Activated naive CD8-positive, alpha-beta T cell treated with anti-CD3 and anti-CD28 coated beads, Interleukin-2, amount 10 ng/mL, durations not matched to agents 7 days and 5 days (primary cell): ENCODE measurements at regions not wholly inside any gene's neighbourhood (a gene's known extent, or its start where the extent isn't known, plus 50 kb on each side); places are given as distances from the start of the nearest gene placed in this dataset.

Experiments
- ATAC-seq: fragments of 150-1000 bp; cut with Tn5 transposase; one replicate; pipeline ENCODE4 v1.10.0; 2021; ENCODE audit warnings: low read depth, moderate library complexity
- POLR2A ChIA-PET: fragments of 350-600 bp; sonication (Branson Sonifier 250); formaldehyde crosslinking; loops from one replicate; lab custom pipeline; 2021; ENCODE audit warnings: antibody characterized with exemption; lab: Charles Lee
- DNase-seq: peaks from one replicate; pipeline ENCODE4 v3.0.0; 2021
- H3K27ac Mint-ChIP-seq: one replicate; pipeline ENCODE4 v1.8.0; 2022; ENCODE audit warnings: mild to moderate bottlenecking, mixed read lengths
- H3K27me3 Mint-ChIP-seq: one replicate; pipeline ENCODE4 v1.8.0; 2022; ENCODE audit warnings: mild to moderate bottlenecking, moderate library complexity, mixed read lengths
- H3K36me3 Mint-ChIP-seq: one replicate; pipeline ENCODE4 v1.8.0; 2021; ENCODE audit warnings: mild to moderate bottlenecking, mixed read lengths
- H3K4me1 Mint-ChIP-seq: one replicate; pipeline ENCODE4 v1.8.0; 2021; ENCODE audit warnings: mixed read lengths
- H3K4me3 Mint-ChIP-seq: one replicate; pipeline ENCODE4 v1.8.0; 2022; ENCODE audit warnings: mild to moderate bottlenecking, moderate library complexity, mixed read lengths
- H3K9me3 Mint-ChIP-seq: one replicate; pipeline ENCODE4 v1.8.0; 2021; ENCODE audit warnings: mixed read lengths

GRCh38 chrX:150036641-150037040, 98.3 kb upstream of the EOLA2 start:
- ATAC-seq (no peak), DNase-seq (no peak)
- no peaks in the 10 kb centered on the region for H3K4me1 Mint-ChIP-seq
- no peak overlapping the region for H3K27ac Mint-ChIP-seq
- no peaks in the 10 kb centered on the region for H3K36me3 Mint-ChIP-seq
- H3K27me3 Mint-ChIP-seq, result peaks cover 6% of the 10 kb centered on the region
- no peak overlapping the region for H3K4me3 Mint-ChIP-seq
- peaks cover 4% of the 10 kb centered on the region for H3K9me3 Mint-ChIP-seq
- POLR2A ChIA-PET, result no interaction called here

GRCh38 chrX:150037041-150037440, 98.8 kb upstream of the EOLA2 start:
- H3K27ac Mint-ChIP-seq, result no peak overlapping the region
- POLR2A ChIA-PET, result no interaction called here
- no peak overlapping the region for H3K4me3 Mint-ChIP-seq
- H3K4me1 Mint-ChIP-seq, result no peaks in the 10 kb centered on the region
- peaks cover 4% of the 10 kb centered on the region for H3K9me3 Mint-ChIP-seq
- ATAC-seq (no peak), DNase-seq (no peak)
- peaks cover 6% of the 10 kb centered on the region for H3K27me3 Mint-ChIP-seq
- no peaks in the 10 kb centered on the region for H3K36me3 Mint-ChIP-seq

- Mint-ChIP-seq H3K4me1 (no peaks in the 10 kb centered on the region), H3K27me3 (peaks cover 9% of the 10 kb centered on the region), H3K9me3 (peaks cover 4% of the 10 kb centered on the region), H3K36me3 (no peaks in the 10 kb centered on the region), H3K4me3 (no peak overlapping the region), H3K27ac (no peak overlapping the region)
- POLR2A ChIA-PET, result no interaction called here
- DNase-seq (no peak), ATAC-seq (no peak)
Measured at GRCh38 chrX:150038315-150038714, 100.0 kb upstream of the EOLA2 start.

- POLR2A ChIA-PET, result no interaction called here
- DNase-seq (no peak), ATAC-seq (no peak)
- Mint-ChIP-seq H3K27me3 (peaks cover 9% of the 10 kb centered on the region), H3K4me3 (no peak overlapping the region), H3K27ac (no peak overlapping the region), H3K36me3 (no peaks in the 10 kb centered on the region), H3K9me3 (peaks cover 4% of the 10 kb centered on the region), H3K4me1 (no peaks in the 10 kb centered on the region)
Measured at GRCh38 chrX:150038986-150039599, 100.8 kb upstream of the EOLA2 start.

GRCh38 chrX:150041208-150041607, 102.9 kb upstream of the EOLA2 start:
- POLR2A ChIA-PET, result no interaction called here
- Mint-ChIP-seq H3K36me3 (no peaks in the 10 kb centered on the region), H3K4me3 (no peak overlapping the region), H3K27me3 (peaks cover 10% of the 10 kb centered on the region), H3K9me3 (no peaks in the 10 kb centered on the region), H3K27ac (no peak overlapping the region), H3K4me1 (no peaks in the 10 kb centered on the region)
- DNase-seq, result no peak
- no peak for ATAC-seq

- no peaks in the 10 kb centered on the region for H3K36me3 Mint-ChIP-seq
- H3K4me3 Mint-ChIP-seq, result no peak overlapping the region
- POLR2A ChIA-PET, result no interaction called here
- H3K9me3 Mint-ChIP-seq, result no peaks in the 10 kb centered on the region
- DNase-seq (no peak), ATAC-seq (no peak)
- no peak overlapping the region for H3K27ac Mint-ChIP-seq
- H3K27me3 Mint-ChIP-seq, result peaks cover 11% of the 10 kb centered on the region
- H3K4me1 Mint-ChIP-seq, result no peaks in the 10 kb centered on the region
Measured at GRCh38 chrX:150044556-150044955, 106.3 kb upstream of the EOLA2 start.

GRCh38 chrX:150047818-150048217, 109.5 kb upstream of the EOLA2 start:
- no peak for DNase-seq
- H3K27ac Mint-ChIP-seq, result no peak overlapping the region
- no peaks in the 10 kb centered on the region for H3K36me3 Mint-ChIP-seq
- peaks cover 6% of the 10 kb centered on the region for H3K27me3 Mint-ChIP-seq
- H3K4me1 Mint-ChIP-seq, result no peaks in the 10 kb centered on the region
- no peak overlapping the region for H3K4me3 Mint-ChIP-seq
- ATAC-seq, result no peak
- H3K9me3 Mint-ChIP-seq, result no peaks in the 10 kb centered on the region
- POLR2A ChIA-PET, result no interaction called here

GRCh38 chrX:150049647-150050046, 111.4 kb upstream of the EOLA2 start:
- H3K4me1 Mint-ChIP-seq, result no peaks in the 10 kb centered on the region
- DNase-seq (no peak), ATAC-seq (no peak)
- POLR2A ChIA-PET, result no interaction called here
- H3K4me3 Mint-ChIP-seq, result no peak overlapping the region
- H3K27ac Mint-ChIP-seq, result no peak overlapping the region
- no peaks in the 10 kb centered on the region for H3K9me3 Mint-ChIP-seq
- peaks cover 6% of the 10 kb centered on the region for H3K27me3 Mint-ChIP-seq
- no peaks in the 10 kb centered on the region for H3K36me3 Mint-ChIP-seq

- Mint-ChIP-seq H3K36me3 (no peaks in the 10 kb centered on the region), H3K27me3 (peaks cover 2% of the 10 kb centered on the region), H3K27ac (no peak overlapping the region), H3K4me3 (no peak overlapping the region), H3K9me3 (no peaks in the 10 kb centered on the region), H3K4me1 (no peaks in the 10 kb centered on the region)
- DNase-seq, result no peak
- ATAC-seq, result no peak
- POLR2A ChIA-PET, result no interaction called here
Measured at GRCh38 chrX:150050387-150050786, 112.1 kb upstream of the EOLA2 start.

GRCh38 chrX:150051096-150051495, 112.8 kb upstream of the EOLA2 start:
- H3K4me1 Mint-ChIP-seq, result no peaks in the 10 kb centered on the region
- POLR2A ChIA-PET, result no interaction called here
- H3K4me3 Mint-ChIP-seq, result no peak overlapping the region
- DNase-seq (no peak), ATAC-seq (no peak)
- no peaks in the 10 kb centered on the region for H3K36me3 Mint-ChIP-seq
- H3K27ac Mint-ChIP-seq, result no peak overlapping the region
- peaks cover 2% of the 10 kb centered on the region for H3K27me3 Mint-ChIP-seq
- no peaks in the 10 kb centered on the region for H3K9me3 Mint-ChIP-seq

- no peaks in the 10 kb centered on the region for H3K36me3 Mint-ChIP-seq
- no peaks in the 10 kb centered on the region for H3K9me3 Mint-ChIP-seq
- H3K4me1 Mint-ChIP-seq, result no peaks in the 10 kb centered on the region
- no peak for DNase-seq
- no peak for ATAC-seq
- H3K27me3 Mint-ChIP-seq, result peaks cover 3% of the 10 kb centered on the region
- no peak overlapping the region for H3K27ac Mint-ChIP-seq
- POLR2A ChIA-PET, result no interaction called here
- no peak overlapping the region for H3K4me3 Mint-ChIP-seq
Measured at GRCh38 chrX:150052226-150052625, 113.9 kb upstream of the EOLA2 start.

GRCh38 chrX:150058728-150059127, 120.4 kb upstream of the EOLA2 start:
- Mint-ChIP-seq H3K36me3 (no peaks in the 10 kb centered on the region), H3K27me3 (peaks cover 4% of the 10 kb centered on the region), H3K9me3 (no peaks in the 10 kb centered on the region), H3K27ac (no peak overlapping the region), H3K4me1 (peaks cover 6% of the 10 kb centered on the region), H3K4me3 (no peak overlapping the region)
- ATAC-seq, result no peak
- DNase-seq, result no peak
- POLR2A ChIA-PET, result no interaction called here

GRCh38 chrX:150060406-150060805, 122.1 kb upstream of the EOLA2 start:
- H3K27me3 Mint-ChIP-seq, result peaks cover 6% of the 10 kb centered on the region
- no peak for ATAC-seq
- POLR2A ChIA-PET, result no interaction called here

GRCh38 chrX:150062292-150063137, 124.2 kb upstream of the EOLA2 start:
- Mint-ChIP-seq H3K4me1 (peaks cover 7% of the 10 kb centered on the region), H3K4me3 (no peak overlapping the region), H3K36me3 (no peaks in the 10 kb centered on the region), H3K27ac (no peak overlapping the region), H3K27me3 (peaks cover 4% of the 10 kb centered on the region), H3K9me3 (no peaks in the 10 kb centered on the region)
- ATAC-seq (no peak), DNase-seq (no peak)
- POLR2A ChIA-PET, result no interaction called here

More at GRCh38 chrX:150060406-150060805, 122.1 kb upstream of the EOLA2 start:
- H3K9me3 Mint-ChIP-seq, result no peaks in the 10 kb centered on the region
- H3K4me3 Mint-ChIP-seq, result no peak overlapping the region
- DNase-seq, result no peak
- no peaks in the 10 kb centered on the region for H3K36me3 Mint-ChIP-seq
- H3K27ac Mint-ChIP-seq, result no peak overlapping the region
- H3K4me1 Mint-ChIP-seq, result peaks cover 7% of the 10 kb centered on the region
